ENCODE measurements at regions not wholly inside any gene's neighbourhood (a gene's known extent, or its start where the extent isn't known, plus 50 kb on each side); places are given as distances from the start of the nearest gene placed in this dataset.

GRCh38 chr5:30752015-30752414 is 441.5 kb upstream of the CDH6 start:
- Histone ChIP-seq H3K4me3 (replicated peaks; ENCODE audit: low read depth, low read length) (no peak overlapping the region), H3K36me3 (ENCODE audit: control insufficient read depth, insufficient read depth, low read length) (no peaks in the 10 kb centered on the region), H3K27me3 (replicated peaks; ENCODE audit: control insufficient read depth, insufficient read depth, low read length) (no peaks in the 10 kb centered on the region)
- TF ChIP-seq, protein P1, sequence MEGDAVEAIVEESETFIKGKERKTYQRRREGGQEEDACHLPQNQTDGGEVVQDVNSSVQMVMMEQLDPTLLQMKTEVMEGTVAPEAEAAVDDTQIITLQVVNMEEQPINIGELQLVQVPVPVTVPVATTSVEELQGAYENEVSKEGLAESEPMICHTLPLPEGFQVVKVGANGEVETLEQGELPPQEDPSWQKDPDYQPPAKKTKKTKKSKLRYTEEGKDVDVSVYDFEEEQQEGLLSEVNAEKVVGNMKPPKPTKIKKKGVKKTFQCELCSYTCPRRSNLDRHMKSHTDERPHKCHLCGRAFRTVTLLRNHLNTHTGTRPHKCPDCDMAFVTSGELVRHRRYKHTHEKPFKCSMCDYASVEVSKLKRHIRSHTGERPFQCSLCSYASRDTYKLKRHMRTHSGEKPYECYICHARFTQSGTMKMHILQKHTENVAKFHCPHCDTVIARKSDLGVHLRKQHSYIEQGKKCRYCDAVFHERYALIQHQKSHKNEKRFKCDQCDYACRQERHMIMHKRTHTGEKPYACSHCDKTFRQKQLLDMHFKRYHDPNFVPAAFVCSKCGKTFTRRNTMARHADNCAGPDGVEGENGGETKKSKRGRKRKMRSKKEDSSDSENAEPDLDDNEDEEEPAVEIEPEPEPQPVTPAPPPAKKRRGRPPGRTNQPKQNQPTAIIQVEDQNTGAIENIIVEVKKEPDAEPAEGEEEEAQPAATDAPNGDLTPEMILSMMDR (IDR thresholded peaks at IDR 0.05; ENCODE audit: insufficient read depth, low read length, poor library complexity, severe bottlenecking) = no peak
- no peak for DNase-seq (ENCODE audit: extremely low read depth, insufficient read length)

- no peak for DNase-seq (ENCODE audit: extremely low read depth, insufficient read length)
These were observed 443.5 kb upstream of the CDH6 start for GRCh38 chr5:30749971-30750370.

DNA sequence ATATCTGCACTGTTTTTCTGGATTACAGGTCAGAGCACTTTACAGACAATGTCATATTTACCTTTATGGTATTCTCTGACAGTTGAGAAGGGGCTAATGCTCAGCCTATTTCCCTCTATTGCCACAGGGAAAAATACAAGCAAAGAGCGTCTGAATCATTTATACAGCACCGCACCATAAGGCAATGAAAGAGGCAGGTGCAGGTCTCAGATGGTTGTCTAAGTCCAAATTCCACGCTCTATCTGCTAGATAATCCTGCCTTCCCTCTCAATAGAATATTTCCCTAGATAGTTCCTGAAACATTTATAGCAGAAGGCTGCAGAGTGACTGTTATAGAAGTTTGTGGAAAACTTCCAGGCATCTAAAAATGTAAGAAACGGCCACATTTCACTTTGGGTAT is 446.1 kb upstream of the CDH6 start:
- DNase-seq (ENCODE audit: extremely low read depth, insufficient read length) = no peak
- H3K36me3 ChIP-seq (ENCODE audit: control insufficient read depth, insufficient read depth, low read length) = no peaks in the 10 kb centered on the region
- TF ChIP-seq, protein P1 (IDR thresholded peaks at IDR 0.05; ENCODE audit: insufficient read depth, low read length, poor library complexity, severe bottlenecking) = no peak
- no peaks in the 10 kb centered on the region for H3K27me3 ChIP-seq (replicated peaks; ENCODE audit: control insufficient read depth, insufficient read depth, low read length)
- H3K4me3 ChIP-seq (replicated peaks; ENCODE audit: low read depth, low read length) = no peak overlapping the region

More at GRCh38 chr5:30749971-30750370, 443.5 kb upstream of the CDH6 start:
- TF ChIP-seq, protein P1 (IDR thresholded peaks at IDR 0.05; ENCODE audit: insufficient read depth, low read length, poor library complexity, severe bottlenecking) = no peak
- H3K4me3 ChIP-seq (replicated peaks; ENCODE audit: low read depth, low read length) = no peak overlapping the region
- no peaks in the 10 kb centered on the region for H3K36me3 ChIP-seq (ENCODE audit: control insufficient read depth, insufficient read depth, low read length)
- H3K27me3 ChIP-seq (replicated peaks; ENCODE audit: control insufficient read depth, insufficient read depth, low read length) = no peaks in the 10 kb centered on the region

GRCh38 chr5:30736669-30737068 is 456.8 kb upstream of the CDH6 start:
- no peaks in the 10 kb centered on the region for H3K36me3 ChIP-seq (ENCODE audit: control insufficient read depth, insufficient read depth, low read length)
- no peak for DNase-seq (ENCODE audit: extremely low read depth, insufficient read length)
- TF ChIP-seq, protein P1 (IDR thresholded peaks at IDR 0.05; ENCODE audit: insufficient read depth, low read length, poor library complexity, severe bottlenecking) = no peak
- H3K27me3 ChIP-seq (replicated peaks; ENCODE audit: control insufficient read depth, insufficient read depth, low read length) = no peaks in the 10 kb centered on the region
- H3K4me3 ChIP-seq (replicated peaks; ENCODE audit: low read depth, low read length) = no peak overlapping the region

GRCh38 chr5:30734118-30734517 is 459.4 kb upstream of the CDH6 start:
- Histone ChIP-seq H3K27me3 (replicated peaks; ENCODE audit: control insufficient read depth, insufficient read depth, low read length) (no peaks in the 10 kb centered on the region), H3K36me3 (ENCODE audit: control insufficient read depth, insufficient read depth, low read length) (no peaks in the 10 kb centered on the region), H3K4me3 (replicated peaks; ENCODE audit: low read depth, low read length) (no peak overlapping the region)
- TF ChIP-seq, protein P1 (IDR thresholded peaks at IDR 0.05; ENCODE audit: insufficient read depth, low read length, poor library complexity, severe bottlenecking) = no peak
- no peak for DNase-seq (ENCODE audit: extremely low read depth, insufficient read length)

GRCh38 chr5:30725073-30725472 is 468.4 kb upstream of the CDH6 start:
- TF ChIP-seq, protein P1 (IDR thresholded peaks at IDR 0.05; ENCODE audit: insufficient read depth, low read length, poor library complexity, severe bottlenecking) = no peak
- Histone ChIP-seq H3K27me3 (replicated peaks; ENCODE audit: control insufficient read depth, insufficient read depth, low read length) (no peaks in the 10 kb centered on the region), H3K4me3 (replicated peaks; ENCODE audit: low read depth, low read length) (no peak overlapping the region), H3K36me3 (ENCODE audit: control insufficient read depth, insufficient read depth, low read length) (no peaks in the 10 kb centered on the region)
- DNase-seq (ENCODE audit: extremely low read depth, insufficient read length) = no peak

Measured in GM06990 (cell line).